Tibial nerve (tissue), 4 donors: ENCODE measurements at regions not wholly inside any gene's neighbourhood (a gene's known extent, or its start where the extent isn't known, plus 50 kb on each side); places are given as distances from the start of the nearest gene placed in this dataset.

Source experiments
- DNase-seq, 2 donors: peaks; one replicate each; pipeline ENCODE4 v3.0.0-alpha.2; 2019; ENCODE audit warnings: low spot score in 2 of 2
- H3K27ac ChIP-seq, 4 donors: fragments of 200-600 bp; sonication (generic) in 3 of 4; one replicate each; pipeline ENCODE4 v1.5.1; 2017 to 2019; ENCODE audit warnings: mild to moderate bottlenecking in 1 of 4
- H3K27me3 ChIP-seq, 2 donors: fragments of 200-600 bp; sonication (generic) in 1 of 2; one replicate each; pipeline versions ENCODE4 v1.5.1 to v1.6.0; 2017 to 2019
- H3K36me3 ChIP-seq, 3 donors: fragments of 200-600 bp; sonication (generic); one replicate each; pipeline ENCODE4 v1.5.1; 2018 to 2019
- H3K4me1 ChIP-seq, 4 donors: fragments of 200-600 bp; sonication (generic) in 3 of 4; one replicate each; pipeline ENCODE4 v1.5.1; 2017 to 2019
- H3K4me3 ChIP-seq, 4 donors: fragments of 200-600 bp; sonication (generic) in 3 of 4; one replicate each; pipeline ENCODE4 v1.5.1; 2017 to 2019; ENCODE audit warnings: mild to moderate bottlenecking in 1 of 4, moderate library complexity in 1 of 4
- H3K9me3 ChIP-seq, 4 donors: fragments of 200-600 bp; sonication (generic) in 3 of 4; one replicate each; pipeline ENCODE4 v1.5.1; 2017 to 2019
- EP300 ChIP-seq, 2 donors: sonication (generic); formaldehyde crosslinking; IDR thresholded peaks; one replicate each; pipeline ENCODE4 v1.6.1; 2017; ENCODE audit warnings: antibody characterized with exemption in 2 of 2, mild to moderate bottlenecking in 1 of 2
- POLR2A ChIP-seq, 2 donors: fragments of 450-650 bp; IDR thresholded peaks; one replicate each; pipeline ENCODE4 v1.6.1; 2017; ENCODE audit warnings: antibody characterized with exemption in 2 of 2, mild to moderate bottlenecking in 2 of 2, moderate library complexity in 2 of 2
- WGBS, 2 donors: methylation state at CpG; one replicate each; pipeline ENCODE4 v1.1.5; 2018; 5-methylcytosine and 5-hydroxymethylcytosine counted together
- TF ChIP-seq, protein P1 (sequence below), 5 experiments: fragments of 200-600 bp in 3 of 5; fragments of 450-650 bp in 2 of 5; sonication (generic) in 3 of 5; IDR thresholded peaks; one replicate each; pipeline ENCODE4 v1.5.1; 2016 to 2019; ENCODE audit warnings: antibody characterized with exemption in 5 of 5, mild to moderate bottlenecking in 3 of 5, moderate library complexity in 2 of 5

DNA sequence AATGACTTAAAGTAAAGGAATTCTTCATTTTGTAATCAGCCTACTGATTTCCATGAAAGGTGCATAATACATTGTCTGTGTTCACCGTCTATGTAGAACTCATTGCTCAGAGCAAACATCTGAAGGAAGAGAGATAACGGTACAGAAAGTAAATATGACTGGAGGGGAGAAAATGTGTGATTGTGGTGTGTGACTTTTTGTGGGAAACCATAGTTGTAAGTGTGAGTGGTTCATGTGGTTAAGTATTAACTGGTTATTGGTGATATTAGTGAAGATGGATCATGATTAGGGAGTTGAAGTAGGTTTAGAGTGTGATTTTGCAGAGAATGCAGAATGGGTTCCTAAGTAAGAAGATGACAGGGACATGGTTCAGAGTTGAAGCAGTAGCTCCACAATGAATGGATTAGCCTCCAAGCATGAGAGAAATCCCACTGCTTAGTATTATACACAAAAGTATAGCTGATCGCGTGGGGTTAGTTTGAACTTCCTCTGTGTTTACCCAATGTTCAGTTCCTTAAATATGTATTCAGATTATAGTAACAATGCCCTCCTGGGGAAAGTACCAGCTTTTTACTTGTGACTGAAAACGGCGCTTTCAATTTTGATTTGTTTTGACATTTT, 368.9 kb downstream of the UTRN start:
- no peaks in the 10 kb centered on the region for H3K27me3 ChIP-seq
- DNase-seq = no peak
- no peak for TF ChIP-seq POLR2A (IDR thresholded peaks at IDR 0.05)
- TF ChIP-seq EP300 (IDR thresholded peaks at IDR 0.05) = no peak
- TF ChIP-seq, protein P1, sequence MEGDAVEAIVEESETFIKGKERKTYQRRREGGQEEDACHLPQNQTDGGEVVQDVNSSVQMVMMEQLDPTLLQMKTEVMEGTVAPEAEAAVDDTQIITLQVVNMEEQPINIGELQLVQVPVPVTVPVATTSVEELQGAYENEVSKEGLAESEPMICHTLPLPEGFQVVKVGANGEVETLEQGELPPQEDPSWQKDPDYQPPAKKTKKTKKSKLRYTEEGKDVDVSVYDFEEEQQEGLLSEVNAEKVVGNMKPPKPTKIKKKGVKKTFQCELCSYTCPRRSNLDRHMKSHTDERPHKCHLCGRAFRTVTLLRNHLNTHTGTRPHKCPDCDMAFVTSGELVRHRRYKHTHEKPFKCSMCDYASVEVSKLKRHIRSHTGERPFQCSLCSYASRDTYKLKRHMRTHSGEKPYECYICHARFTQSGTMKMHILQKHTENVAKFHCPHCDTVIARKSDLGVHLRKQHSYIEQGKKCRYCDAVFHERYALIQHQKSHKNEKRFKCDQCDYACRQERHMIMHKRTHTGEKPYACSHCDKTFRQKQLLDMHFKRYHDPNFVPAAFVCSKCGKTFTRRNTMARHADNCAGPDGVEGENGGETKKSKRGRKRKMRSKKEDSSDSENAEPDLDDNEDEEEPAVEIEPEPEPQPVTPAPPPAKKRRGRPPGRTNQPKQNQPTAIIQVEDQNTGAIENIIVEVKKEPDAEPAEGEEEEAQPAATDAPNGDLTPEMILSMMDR (IDR thresholded peaks at IDR 0.05) = no peak
- no peak overlapping the region for H3K4me3 ChIP-seq
- H3K27ac ChIP-seq = no peak overlapping the region
- H3K4me1 ChIP-seq = peaks cover 0 to 42% (median 16%) of the 10 kb centered on the region in 4 donors
- no peaks in the 10 kb centered on the region for H3K36me3 ChIP-seq
- H3K9me3 ChIP-seq = no peaks in the 10 kb centered on the region
- WGBS, 2 donors = 63 to 64% methylated on average over 6 of the region's 6 CpGs

DNA sequence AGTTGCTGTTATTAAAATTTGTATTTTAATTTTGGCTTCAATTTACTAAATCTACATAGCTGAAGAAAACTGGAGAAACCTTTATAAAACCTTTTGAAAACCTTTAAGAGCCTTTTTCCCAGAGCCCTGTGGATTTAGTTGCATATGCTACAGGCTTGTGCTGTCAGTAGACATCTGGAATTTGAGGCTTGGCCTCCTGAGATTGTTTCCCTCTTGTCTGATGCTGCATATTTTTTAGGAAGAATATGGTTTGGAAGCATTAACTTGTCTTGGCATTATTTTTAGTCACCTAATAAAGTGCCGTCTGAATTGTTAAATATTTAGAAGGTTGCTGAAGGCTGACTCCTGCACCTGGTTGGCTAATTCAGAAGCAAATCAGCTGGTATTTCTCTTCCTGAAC, 369.4 kb downstream of the UTRN start:
- 4 to 40% methylated on average over 1 of the region's 1 CpG for WGBS, 2 donors
- peak overlapping the region in 1 of 4 donors; percentile 29 for H3K27ac ChIP-seq
- H3K4me3 ChIP-seq = no peak overlapping the region

DNA sequence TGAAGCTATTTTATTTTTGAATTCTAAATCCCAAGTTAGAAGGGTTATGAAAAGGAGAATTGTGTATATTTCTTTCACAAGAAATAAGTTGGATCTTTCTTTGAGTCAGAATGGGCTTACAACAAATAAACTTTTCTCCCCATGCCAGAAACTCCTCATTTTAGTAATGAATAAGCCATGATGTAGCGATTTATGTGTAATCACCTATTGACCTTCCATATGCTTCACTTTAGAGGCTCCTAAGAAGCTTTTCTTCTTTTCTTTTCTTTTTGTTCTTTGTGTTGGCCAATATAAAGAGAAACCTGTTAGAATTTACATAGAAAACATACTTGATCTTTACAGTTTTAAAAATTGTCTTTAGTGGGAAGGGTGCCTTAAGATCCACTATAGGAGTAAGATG, 370.2 kb downstream of the UTRN start:
- 38 to 55% methylated on average over 1 of the region's 1 CpG for WGBS, 2 donors
- TF ChIP-seq EP300 (IDR thresholded peaks at IDR 0.05) (no peak), POLR2A (IDR thresholded peaks at IDR 0.05) (no peak)
- TF ChIP-seq, protein P1 (IDR thresholded peaks at IDR 0.05) = no peak

More for the DNA sequence above, 369.4 kb downstream of the UTRN start:
- Histone ChIP-seq H3K4me1 (peaks cover 0 to 47% (median 21%) of the 10 kb centered on the region in 4 donors), H3K9me3 (no peaks in the 10 kb centered on the region), H3K27me3 (no peaks in the 10 kb centered on the region), H3K36me3 (no peaks in the 10 kb centered on the region)
- DNase-seq = no peak
- TF ChIP-seq EP300 (IDR thresholded peaks at IDR 0.05) = no peak
- TF ChIP-seq, protein P1 (IDR thresholded peaks at IDR 0.05) = no peak
- no peak for TF ChIP-seq POLR2A (IDR thresholded peaks at IDR 0.05)

DNA sequence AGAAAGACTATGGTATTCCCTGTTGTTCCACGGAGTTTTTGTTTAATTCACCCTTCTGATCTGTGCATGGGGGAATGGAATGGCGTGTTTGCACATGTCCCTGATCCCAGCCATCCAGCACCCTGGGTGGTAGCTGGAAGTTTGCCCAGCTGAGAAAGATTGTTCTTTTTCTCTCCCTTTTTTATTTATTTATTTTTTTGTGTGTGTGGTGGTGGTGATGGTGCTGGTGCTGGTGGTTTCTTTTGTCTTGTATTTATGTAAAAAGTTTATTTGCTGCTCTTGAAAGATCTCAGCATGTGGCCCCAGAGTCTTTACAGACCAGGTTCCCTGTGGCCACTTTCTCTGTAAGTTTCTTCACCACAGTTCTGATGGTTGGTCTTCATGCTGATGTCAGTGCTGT, 372.6 kb downstream of the UTRN start:
- Histone ChIP-seq H3K27ac (no peak overlapping the region), H3K9me3 (no peaks in the 10 kb centered on the region), H3K4me1 (peaks cover 0 to 70% (median 28%) of the 10 kb centered on the region in 4 donors), H3K27me3 (no peaks in the 10 kb centered on the region), H3K36me3 (no peaks in the 10 kb centered on the region), H3K4me3 (no peak overlapping the region)
- no peak for TF ChIP-seq EP300 (IDR thresholded peaks at IDR 0.05)
- TF ChIP-seq, protein P1 (IDR thresholded peaks at IDR 0.05) = no peak
- TF ChIP-seq POLR2A (IDR thresholded peaks at IDR 0.05) = no peak
- 36 to 69% methylated on average over 2 of the region's 2 CpGs for WGBS, 2 donors
- DNase-seq = no peak

More for the DNA sequence above, 370.2 kb downstream of the UTRN start:
- no peak for DNase-seq
- no peak overlapping the region for H3K4me3 ChIP-seq
- H3K9me3 ChIP-seq = no peaks in the 10 kb centered on the region
- H3K36me3 ChIP-seq = no peaks in the 10 kb centered on the region
- H3K27ac ChIP-seq = no peak overlapping the region
- no peaks in the 10 kb centered on the region for H3K27me3 ChIP-seq
- peaks cover 0 to 56% (median 25%) of the 10 kb centered on the region in 4 donors for H3K4me1 ChIP-seq

DNA sequence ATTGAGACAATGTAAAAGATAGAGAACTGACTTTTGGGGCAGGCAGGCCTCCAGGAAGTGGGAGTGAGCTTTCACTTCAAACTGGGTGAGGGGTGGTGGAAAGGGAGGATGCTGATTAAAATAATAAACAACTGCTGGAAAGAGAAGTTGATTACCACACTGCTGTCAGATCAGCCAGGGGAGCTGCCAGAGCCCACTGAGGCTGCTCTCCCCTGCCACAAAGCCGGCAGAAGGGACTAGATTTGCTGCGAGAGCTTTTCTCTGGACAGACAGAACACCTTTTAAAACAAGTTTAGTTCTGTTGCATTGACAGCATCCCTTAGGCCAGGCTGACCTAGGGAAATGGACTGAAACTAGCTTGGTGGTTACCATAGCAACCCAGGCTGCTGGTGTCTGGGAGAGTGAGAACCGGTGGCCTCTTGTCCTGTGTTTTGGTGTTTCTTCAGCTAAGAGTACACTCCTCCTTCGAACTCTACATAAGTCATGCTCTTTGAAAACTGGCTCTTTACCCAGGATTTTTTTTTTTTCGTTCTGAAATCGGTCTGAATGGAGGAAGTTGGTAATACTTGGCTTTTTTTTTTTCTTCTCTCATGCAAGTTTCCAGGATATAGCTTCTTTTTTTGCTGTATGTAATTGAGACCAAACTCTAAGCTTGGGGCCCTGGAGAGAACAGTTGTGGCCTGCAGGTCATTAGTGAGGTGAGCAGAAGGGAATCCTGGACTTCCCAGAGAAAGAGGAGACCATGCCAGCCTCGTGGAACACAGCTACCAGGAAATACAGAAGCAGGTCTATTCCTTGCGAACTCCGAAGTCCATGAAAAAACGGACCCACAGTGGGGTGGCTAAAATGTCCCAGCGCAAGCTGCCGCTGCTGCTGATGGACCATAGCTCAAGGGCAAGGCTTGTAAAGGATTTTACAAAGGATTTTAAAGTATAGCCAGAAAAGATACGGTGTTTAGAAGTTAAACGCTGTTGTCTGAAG, 374.4 kb downstream of the UTRN start:
- Histone ChIP-seq H3K27me3 (no peaks in the 10 kb centered on the region), H3K9me3 (no peaks in the 10 kb centered on the region), H3K4me1 (peaks cover 0 to 61% (median 23%) of the 10 kb centered on the region in 4 donors), H3K27ac (peak overlapping the region in 2 of 4 donors; percentile 33 to 64), H3K4me3 (no peak overlapping the region), H3K36me3 (no peaks in the 10 kb centered on the region)
- no peak for TF ChIP-seq EP300 (IDR thresholded peaks at IDR 0.05)
- TF ChIP-seq, protein P1 (IDR thresholded peaks at IDR 0.05) = no peak
- no peak for TF ChIP-seq POLR2A (IDR thresholded peaks at IDR 0.05)
- WGBS, 2 donors = 52 to 55% methylated on average over 14 of the region's 14 CpGs
- DNase-seq = peak in 1 of 2 donors; percentile 22
